ENCODE measurements at regions not wholly inside any gene's neighbourhood (a gene's known extent, or its start where the extent isn't known, plus 50 kb on each side); places are given as distances from the start of the nearest gene placed in this dataset.

DNA sequence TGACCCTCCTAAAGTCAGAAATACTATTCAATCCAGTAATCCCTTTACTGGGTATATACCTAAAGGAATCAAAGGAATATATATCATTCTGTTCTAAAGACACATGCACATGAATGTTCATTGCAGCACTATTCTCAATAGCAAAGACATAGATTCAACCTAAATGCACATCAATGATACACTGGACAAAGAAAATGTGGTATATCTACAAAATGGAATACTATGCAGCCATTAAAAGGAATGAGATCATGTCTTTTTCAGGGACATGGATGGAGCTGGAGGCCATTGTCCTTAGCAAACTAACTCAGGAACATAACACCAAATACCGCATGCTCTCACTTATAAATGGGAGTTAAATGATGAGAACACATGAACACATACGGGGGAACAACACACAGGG, 306.0 kb upstream of the EPHA5 start:
- no peak for DNase-seq

DNA sequence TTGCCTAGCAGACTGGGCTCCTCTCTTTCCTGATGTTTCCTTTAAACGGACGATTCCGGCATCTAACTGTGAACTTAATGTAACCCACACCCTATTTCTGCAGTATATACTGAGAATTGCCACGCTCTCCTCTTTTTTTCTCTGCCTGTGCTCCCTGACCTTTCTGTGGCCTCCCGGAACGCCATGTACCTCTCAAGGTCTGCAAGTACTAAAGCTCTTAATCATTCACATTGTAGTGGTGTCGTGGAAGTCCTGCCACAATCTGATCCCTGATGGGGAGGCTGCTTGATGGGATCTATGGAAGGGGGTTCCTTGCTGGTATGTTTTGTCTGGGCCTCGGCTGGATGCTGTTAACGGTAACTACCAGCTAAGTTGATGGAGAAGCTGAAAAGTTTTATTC, 302.9 kb upstream of the EPHA5 start:
- DNase-seq, result no peak

DNA sequence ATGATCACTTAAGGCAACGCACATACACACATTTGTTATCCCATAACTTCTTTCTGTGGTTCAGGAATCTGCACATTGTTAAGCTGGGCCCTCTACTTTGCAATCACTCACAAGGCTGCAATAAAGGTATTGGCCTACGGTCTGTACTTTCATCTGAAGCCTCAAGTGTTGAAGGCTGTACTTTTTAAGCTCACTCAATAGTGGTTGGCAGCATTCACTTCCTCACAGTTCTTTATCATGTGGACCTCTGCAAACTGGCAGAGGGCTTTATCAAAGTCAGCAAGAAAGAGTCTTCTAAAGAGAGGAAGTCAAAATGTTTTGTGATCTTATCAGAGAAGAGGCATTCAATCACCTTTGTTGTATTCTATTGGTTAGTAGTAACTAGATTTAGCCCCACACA, 301.4 kb upstream of the EPHA5 start:
- no peak for DNase-seq

DNA sequence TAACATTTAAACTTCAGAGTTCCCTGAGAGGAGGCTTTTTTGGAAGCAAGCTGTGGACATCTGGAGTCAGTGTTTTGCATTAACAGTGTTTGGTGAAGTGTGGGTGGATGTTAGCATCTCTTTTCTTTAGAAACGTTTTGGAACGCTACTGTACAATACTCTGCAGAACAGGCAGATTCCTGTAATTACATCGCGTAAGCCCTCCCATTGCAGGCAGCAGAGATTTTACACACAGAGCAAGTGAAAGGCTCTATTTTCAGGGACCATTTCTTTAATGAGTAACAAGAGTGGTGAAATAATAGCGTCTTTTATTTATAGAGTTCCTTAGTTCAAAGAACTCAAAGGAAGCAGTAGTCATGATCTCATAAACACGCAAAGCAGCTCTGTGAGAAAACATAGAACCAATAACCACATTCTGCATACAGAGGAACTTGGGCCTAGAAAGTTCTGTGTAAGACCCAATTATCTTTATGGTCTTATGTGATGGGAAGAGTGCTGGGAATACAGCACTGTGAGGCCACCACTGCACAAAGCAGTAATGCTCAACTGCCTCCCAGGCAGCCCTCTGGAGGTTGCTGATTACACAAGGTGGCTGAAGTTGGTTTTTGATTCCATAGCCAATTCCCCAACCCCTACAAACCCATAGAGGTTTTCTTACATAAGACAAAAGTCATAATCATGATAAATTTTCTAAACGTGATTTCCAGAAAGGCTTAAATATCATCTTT, 298.7 kb upstream of the EPHA5 start:
- DNase-seq, result no peak

DNA sequence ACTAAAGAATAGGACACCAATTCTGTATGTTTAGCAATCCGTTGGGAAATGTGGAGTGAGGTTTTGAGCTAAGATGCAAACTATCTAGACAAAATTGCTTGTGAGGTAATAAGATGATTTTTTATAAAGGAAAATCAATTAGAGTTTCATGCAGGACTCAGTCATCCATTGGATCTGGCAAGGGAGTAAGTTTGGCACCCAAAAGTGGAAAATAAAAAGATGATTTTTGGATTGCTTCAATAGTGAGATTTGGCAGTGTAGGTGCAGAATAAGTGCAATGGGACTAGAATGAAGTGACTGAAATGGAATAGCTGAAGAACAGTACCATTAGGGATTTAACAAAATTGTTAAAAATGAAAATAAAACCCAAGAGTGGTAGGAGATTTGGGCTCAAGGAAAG, 290.5 kb upstream of the EPHA5 start:
- no peak for DNase-seq

DNA sequence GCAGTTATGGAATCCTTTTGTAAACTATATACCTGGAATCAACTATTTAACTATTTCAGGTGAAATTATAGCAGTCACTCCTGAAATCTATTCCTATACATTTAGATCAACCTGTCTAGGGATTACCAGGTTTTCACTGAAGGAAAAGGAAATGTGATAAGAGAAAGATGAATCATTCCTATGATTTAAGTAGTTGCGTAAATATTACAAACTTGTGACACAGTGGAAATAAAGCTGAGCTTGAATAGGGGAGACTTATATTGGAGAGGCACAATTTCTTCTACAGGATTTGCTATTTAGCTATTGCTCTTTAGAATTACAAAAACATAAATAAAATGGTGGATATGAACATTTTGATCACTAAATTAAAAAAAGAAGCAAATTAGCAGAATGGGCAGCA, 284.1 kb upstream of the EPHA5 start:
- no peak for DNase-seq

DNA sequence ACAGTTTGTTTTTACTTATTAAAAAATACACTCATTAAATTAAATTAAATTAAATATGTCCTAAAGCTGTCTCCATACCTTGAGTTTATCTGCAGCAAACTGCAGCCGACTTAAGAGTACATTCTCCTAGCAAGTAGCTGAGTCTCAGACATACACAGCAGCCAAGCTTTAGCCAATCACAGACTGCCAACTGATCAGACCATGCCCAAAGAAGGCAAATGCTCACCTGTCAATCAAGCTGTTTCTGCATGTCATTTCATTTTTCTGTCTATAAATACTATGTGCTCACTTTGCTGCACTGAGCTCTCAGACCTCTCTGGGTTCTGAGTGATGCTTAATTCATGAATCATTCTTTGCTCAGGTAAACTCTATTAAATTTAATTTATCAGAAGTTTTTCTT, 280.9 kb upstream of the EPHA5 start:
- no peak for DNase-seq

DNA sequence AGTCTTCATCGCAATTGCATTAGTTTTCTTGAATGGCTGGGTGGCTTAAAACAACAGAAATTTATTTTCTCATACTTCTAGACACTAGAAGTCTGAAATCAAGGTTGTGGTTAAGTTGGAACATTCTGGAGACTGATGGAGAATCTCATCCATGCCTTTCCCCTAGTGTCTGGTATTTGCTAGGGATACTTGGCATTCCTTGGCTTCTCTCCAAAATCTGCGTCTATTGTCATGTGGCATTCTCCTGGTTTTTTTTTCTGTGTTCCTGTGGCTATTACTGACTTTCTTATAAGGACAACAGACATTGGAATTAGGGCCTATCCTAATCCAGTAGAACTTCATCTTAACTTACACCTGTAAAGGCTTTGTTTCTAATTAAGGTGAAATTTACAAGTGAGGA, 272.8 kb upstream of the EPHA5 start:
- no peak for DNase-seq

DNA sequence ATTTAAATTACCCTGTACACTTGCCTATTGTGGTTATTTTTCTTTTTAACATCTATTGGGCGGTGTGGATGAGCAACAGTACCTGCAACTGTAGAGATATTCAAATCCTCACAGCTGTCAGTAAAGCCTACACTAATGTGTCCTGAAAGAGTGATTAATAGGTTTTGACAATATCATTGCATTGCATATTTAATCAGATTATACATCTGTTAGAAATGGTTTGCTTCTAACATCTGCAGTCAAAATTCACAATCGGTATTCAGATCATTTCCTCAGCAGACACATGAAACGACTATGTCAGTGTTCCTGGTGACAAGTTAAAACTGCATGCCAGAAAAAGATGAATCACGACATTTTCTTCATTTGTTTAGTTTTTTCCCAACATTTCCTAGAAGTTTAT, 254.6 kb upstream of the EPHA5 start:
- DNase-seq, result no peak

DNA sequence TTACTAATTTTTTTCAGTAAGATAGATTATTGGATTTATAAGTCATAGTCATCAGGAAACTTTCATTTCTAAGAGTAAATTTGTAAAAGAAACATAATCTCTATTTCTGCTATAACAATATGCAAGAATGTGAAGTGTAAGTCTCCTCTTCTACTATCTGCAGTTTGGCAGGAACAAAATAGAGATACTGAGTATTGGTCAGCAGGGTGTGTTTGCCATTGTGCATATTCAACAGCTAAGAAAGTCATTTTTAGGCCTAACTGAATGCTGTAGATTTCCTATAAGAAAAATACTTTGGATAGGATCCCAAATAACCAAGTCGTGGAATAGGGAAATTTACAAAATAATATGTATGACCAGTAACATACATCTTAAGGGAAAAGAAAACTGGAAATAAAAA, 253.3 kb upstream of the EPHA5 start:
- no peak for DNase-seq

DNA sequence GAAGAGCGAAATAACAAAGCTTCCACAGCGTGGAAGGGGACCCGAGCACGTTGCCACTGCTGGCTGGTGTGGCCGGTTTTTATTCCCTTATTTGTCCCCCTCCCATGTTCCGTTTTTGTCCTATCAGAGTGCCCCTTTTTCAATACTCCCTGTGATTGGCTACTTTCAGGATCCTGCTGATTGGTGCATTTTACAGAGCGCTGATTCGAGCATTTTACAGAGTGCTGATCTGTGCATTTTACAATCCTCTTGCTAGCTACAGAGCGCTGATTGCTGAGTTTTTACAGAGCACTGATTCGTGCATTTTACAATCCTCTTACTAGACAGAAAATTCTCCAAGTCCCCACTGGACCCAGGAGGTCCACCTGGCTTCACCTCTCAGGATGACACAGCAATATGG, 250.9 kb upstream of the EPHA5 start:
- DNase-seq, result no peak

DNA sequence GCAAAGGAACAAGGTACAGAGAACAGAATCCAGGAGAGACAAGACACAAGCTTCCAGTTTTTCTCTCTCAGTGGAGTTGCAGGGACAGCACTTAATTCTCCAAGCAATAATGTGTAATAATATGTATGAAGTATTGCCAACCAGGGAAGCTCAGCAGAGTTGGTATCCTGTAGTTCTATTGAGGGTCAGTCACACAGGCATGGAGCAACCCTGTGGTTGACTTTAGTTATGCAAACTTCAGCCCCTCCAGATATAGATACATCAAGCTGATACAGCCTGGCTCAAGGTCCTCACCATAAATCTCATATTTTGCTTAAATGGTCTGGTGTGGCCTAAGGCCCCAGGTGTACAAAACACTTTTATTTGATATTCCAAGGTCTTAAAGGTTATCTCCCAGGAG, 248.6 kb upstream of the EPHA5 start:
- no peak for DNase-seq

DNA sequence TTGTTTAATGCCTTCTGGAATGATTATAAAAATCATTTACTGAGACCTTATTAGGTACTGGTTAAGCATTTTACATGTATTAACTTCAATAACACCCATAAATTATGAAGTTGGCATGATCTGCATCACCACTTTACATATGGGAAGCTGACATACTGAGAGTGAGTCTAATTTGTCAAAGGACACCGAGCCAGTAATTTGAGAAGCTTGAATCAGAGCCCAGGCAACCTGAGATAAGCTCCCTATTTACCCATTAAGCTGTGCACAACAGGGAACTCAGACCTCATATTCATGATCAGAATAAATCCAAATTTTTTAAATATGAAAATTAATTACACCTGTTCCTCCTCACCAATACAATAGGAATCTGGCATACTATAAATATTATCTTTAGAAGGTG, 247.9 kb upstream of the EPHA5 start:
- DNase-seq, result no peak

DNA sequence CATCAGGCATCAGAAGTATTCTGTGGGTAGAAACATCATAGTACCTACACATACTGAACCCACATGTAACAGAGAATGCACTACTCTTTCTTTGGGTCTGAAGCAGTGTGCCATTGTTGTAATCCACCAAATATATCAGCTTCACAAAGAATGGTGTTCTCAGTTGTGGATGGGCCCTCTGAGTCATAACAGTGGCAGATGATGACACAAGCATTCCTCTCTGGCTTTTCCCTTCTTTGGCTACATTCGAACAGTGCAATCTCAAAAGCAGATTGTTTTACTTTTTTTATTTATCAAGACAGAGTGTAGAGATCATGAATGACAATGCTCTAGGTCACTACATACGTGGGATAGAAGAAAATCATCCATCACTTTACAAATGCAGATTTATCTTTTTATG, 247.2 kb upstream of the EPHA5 start:
- DNase-seq, result no peak

DNA sequence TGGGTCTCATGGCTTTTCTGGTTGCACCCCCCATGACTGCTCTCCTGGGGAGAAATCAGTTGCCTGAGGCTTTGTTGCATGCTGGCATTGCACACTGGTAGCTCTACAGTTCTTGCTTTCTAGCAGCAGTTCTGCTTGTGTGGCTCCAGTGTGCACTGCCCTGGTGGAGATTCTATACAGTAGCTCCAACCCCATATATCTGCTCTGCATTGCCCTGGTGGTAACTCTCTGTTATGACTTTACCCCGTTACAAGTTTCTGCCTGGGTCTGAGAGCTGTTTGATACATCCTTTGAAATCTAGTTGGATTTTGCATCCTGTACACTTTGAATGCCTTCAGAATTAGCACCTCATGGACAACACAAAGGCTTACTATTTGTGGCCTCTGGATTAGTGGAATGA, 241.4 kb upstream of the EPHA5 start:
- no peak for DNase-seq

DNA sequence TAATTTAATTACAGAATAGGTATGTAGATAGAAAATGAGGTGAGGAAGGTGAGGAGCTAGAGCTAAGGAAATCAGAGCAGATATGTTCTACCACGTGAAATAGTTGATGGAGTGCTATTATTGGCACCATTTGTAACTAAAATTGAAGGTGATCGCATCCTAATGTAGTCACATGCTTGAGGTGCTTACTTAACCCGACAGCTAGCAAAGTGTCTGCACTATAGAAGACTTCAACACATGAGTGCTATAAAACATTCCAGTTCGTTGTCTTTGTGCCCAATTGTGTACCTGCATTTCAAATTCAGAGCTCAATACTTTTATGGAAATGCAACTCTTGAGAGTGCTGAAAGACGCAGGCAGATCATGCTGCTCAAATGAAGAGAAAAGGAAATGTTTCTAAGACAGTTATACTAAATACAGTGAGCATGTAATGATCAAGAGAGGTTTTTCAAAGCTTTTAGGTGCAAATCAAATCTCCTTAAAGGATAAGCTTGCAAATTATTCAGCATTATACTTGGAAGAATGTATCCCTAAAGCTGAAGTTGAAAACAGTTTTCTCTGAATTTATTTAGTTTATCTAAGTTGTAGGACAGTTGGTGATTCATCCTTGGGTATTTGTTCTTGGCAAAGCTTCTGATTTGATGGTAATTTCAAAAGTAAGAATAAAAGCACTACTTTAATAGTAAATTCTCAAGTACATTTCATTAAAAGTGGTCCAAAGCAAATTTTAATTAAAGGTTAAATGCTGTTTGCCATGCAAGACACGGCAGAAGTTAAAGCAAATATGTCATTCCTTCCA, 223.9 kb upstream of the EPHA5 start:
- DNase-seq, result no peak

DNA sequence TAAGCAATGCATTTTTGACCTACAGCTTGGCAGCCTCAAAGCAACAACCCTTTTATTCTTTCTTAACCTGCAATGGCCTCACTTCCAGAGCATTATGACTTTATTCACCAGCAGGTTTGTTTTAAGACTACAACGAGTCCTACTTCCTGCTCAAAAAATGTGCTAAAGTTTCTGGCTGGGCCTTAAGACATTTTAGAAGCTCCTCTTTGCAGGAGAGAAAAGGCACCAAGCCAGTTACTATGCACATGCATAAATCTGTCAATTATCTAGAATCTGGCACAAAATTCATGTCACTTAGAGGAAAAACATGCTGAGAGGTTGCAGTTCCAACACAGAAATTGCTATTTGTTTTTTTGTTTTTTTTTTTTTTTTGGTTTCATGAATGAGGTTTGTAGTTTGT, 223.0 kb upstream of the EPHA5 start:
- no peak for DNase-seq

DNA sequence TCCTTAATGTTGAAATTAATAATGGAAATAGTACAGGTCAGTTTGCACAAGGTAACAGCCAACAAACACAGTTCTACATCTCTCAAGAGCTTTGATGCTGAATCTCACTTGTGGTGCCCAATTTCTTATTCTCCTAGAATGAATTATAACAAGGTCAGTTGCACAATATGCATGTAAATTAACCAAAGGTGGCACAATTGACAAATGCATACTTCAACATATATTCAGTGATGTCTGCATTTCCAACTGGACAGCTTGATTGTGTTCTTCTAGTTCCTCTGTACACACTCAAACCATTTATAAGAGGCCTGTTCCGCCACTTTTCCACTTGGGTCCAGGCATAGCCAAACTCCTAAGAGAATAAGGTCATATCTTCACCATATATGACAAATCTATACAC, 210.3 kb upstream of the EPHA5 start:
- DNase-seq, result no peak

DNA sequence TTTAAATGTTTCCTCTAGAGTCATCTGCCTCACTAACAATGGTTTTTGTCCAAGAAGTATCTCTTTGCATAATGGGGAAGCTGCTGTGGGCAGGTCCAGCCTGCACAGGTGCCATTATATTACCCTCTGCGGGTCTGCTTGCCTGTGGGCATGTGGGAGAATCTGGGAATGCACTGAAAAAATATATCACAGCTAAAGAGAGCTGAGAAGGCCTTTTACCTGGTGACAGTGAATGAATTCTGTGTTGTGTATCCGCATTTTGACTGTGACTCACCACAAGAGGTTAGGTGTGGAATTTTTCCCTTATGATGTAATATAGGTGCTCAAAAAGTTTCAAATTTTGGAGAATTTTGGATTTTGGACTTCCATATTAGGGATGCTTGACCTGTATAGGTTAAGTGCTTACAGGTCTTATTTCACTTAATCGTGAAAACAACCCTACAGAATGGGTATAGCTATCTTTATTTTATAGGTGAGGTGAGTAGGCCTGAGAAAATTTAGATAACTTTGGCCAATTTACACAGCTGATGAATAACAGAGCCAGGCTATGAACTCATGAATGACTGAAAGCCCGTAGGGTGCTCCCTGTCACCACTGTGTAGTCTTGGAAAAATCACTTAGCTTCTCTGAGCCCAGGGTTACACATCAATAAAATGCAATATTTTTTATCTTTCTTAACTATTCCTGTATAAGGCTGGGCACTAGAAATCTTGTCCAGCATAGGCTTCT, 198.0 kb upstream of the EPHA5 start:
- no peak for DNase-seq

DNA sequence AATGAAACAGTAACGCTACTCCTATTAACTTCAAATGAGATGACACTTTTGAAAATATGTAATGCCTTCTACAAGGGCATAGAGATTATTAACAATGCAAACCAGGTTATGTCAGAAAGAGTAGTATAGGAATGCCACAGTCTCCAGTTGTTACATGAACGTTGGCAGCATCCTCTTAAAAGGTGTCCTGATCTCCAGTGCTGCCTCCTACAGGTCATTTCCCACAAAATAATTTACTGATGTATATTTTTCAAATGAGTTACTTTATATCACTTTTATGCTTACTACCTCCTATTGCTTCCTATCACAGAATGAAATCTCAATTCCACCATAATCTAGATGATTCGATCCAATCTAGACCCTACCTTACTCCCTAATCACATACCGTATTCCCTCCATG, 195.2 kb upstream of the EPHA5 start:
- DNase-seq, result no peak

DNA sequence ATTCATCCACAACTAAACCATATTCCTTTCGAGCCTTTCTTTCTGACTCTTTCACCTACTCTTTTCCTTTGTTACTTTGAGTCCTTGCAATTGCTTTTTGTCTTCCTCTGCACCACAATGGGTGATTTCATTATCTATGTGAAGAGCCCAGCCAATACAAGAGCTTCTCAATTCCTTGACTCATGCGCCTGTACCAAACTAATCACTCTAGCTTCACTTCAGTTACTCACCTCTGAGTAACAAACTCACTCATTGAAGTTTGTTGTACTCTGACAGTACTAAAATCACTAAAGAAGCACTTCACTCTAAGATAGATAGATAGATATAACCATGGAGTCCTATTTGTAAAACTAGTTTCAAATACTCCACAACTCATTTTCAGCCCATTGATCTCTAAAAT, 191.7 kb upstream of the EPHA5 start:
- no peak for DNase-seq

DNA sequence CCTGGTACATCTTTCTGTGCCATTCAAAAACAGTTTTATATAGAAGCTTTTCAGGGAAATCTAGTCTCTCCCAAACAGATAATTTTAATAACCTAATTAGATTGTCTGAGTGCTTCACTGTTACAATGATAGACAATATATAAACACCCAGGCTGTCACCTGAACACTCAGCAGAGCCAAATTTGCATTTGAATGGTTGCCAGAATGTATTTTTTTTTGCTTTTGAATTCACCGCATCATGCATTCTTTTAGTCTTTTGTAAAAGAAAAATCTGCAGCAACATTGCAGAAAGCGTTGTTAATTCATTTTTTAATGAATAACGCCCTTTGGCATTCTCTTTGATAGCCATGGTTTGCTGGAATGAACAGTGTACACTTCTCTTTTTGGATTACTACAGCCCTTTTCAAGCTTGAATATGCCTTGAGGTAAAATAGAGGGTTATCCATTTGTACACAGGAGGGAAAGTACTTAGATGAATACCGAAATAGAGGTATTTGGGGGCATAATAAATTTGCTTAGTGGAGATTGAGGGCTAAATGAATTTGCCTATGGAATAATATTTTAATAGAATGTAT, 175.0 kb upstream of the EPHA5 start:
- no peak for DNase-seq

DNA sequence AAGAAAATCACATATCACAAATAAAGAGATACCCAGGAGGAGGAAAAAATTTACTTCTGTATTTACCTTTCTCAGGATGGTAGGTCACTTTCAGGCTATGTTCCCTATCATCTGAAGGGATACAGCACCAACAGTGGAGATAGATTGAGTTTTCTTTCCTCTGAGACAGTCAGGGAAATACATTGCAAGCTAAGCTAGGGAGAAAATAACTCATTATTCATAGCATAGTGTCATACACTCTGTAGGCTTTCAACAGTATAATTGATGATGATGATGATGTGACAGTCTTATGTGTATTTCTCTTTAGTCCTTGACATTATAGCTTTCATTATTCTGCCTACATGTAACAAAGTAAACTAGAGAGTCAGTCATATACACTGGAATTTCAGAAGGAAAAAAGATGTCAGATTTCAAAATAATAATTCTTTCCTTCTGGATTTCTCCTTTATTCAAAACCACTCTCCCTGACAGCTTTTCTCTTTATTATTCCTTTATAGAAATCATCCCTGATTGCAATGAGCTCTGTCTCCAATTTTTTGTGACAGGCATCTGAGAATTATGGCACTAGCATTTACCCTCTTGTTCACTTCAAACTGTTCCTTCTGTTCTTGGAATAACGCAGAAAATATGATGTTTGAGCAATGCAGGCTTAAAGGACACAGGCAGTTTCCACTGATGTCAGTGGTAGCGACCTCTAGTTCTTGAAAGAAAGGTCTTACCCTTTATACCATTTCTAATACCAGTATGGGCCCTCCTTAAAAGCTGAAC, 169.1 kb upstream of the EPHA5 start:
- DNase-seq, result no peak
